ENCODE measurements at regions not wholly inside any gene's neighbourhood (a gene's known extent, or its start where the extent isn't known, plus 50 kb on each side); places are given as distances from the start of the nearest gene placed in this dataset.

DNA sequence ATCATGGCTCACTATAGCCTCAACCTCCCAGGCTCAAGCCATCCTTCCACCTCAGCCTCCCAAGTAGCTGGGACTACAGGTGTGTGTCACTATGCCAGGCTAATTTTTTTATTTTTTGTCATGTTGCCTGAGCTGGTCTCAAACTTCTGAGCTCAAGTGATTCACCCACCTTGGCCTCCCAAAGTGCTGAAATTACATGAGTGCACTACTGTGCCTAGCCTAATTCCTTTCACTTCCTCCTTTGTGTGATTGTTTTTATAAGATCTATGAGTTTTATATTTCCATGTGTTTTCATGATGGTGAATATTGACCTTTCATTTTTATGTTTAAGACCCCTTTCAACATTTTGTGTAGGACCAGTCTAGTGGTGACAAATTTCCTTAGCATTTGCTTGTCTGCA is 55.2 kb upstream of the IL12B start:
- no peak for DNase-seq

DNA sequence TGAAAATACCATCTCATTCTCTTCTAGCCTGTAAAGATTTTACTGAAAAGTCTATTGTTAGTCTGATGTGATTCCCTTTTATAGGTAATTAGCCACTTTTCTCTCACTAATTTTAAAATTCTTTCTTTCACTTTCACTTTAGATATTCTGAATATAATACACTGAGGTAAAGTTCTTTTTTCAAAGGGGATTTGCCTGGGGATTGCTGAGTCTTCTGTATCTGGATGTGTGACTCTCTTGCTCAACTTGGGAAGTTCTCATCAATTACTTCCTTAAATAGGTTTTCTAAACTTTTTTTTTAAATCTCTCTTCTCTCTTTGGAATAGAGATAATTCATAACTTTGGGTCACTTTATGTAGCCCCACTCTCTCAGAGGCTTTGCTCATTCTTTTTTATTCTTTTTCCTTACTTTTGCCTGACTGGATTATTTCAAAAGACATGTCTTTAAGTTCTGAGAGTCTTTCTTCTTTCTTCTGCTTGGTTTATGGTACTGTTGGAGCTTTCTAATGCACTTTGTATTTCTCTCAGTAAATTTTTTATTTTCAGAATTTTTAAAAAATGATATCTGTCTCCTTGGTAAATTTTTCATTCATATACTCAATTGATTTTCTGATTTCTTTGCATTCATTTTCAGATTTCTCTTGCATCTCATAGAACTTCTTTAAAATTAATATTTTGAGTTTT is 55.9 kb upstream of the IL12B start:
- no peak for DNase-seq

DNA sequence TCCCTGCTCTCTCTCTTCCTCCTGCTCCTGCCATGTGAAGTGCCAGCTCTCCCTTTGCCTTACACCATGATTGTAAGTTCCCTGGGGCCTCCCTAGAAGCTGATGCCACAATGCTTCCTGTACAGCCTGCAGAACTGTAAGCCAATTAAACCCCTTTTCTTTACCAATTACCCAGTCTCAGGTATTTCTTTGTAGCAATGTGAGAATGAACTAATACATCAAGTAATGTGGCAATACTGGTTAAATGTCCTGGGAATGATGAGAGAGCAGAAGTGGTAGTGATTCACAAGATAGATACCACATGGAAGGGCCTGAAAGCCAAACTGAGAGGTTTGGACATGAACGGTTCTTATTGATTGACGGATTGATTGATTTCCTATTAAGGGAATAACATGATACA is 62.6 kb upstream of the IL12B start:
- DNase-seq: no peak

DNA sequence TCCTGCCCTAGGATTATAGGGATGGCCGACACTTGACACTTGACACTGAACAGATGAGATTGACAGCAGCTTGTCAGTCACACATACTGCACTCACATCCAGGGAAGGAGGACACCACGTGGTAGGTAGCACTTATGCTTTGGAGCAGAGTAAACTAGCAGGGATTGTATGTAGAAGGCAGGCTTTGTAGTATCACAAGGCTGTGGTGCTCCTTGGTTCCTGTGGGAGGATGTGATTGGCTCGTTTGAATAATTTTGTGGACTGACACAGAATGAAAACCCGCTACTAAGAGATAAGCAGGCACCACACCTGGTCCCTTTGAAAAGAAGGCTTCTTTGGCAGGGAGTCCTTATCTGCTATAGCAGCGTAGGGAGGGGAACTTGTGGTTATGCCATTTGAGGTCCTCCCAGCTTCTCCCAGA is 63.6 kb upstream of the IL12B start:
- no peak for DNase-seq

DNA sequence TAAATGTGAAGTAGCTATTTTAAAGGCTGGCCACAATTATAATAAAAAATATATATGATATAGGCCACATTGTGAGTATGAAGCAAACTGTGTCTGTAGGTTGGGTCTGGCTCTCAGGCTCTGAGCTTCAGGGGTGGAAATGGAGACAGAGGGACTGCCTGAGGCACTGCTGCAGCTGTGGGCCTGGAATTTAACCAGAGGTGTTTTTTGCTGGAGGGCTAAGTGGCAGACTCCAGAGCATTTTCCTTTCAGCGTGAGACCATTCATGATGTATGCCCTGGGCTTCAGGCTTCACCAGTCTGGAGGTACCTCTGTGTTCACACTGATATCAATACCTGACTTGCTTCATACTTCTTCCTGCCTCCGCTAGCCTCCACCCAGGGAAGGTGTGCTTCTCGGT is 64.9 kb upstream of the IL12B start:
- DNase-seq: no peak

DNA sequence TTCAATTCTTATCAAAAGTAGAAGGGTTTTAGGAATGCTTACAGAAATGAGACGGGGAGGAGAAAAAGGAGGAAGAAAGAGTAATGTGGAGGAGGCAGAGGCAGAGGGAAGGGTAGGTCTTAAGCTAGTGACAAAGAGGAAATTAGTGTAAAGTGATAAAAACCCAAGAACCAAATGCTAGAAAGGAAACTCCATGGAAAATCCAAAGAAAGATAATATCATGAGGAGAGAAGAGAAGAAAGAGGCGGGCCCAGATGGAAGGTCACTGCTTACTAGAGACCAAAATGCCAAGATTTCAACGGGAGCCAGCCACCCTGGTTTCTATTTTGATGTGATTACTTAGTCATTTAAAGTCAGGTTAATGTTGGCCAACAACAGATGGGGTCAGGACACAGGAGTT is 68.6 kb upstream of the IL12B start:
- no peak for DNase-seq

DNA sequence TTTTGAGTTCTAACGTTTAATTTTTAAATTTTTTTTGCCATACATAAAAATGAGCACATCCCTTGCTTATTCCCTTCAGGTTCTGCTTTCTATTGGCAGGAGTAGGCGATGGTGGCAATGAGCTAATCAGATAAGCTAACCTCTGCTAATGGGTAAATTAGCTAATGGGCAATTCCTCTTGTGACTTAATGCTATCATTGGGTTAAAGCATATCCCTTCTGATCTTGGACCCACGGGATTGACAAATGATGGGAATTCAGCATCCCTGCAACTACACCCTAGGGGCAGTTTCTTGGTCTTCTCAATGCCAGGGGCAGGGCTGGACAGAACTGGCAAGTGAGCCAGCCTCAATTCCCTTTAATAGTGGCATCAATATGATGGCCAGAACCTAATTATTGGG is 70.2 kb upstream of the IL12B start:
- no peak for DNase-seq

DNA sequence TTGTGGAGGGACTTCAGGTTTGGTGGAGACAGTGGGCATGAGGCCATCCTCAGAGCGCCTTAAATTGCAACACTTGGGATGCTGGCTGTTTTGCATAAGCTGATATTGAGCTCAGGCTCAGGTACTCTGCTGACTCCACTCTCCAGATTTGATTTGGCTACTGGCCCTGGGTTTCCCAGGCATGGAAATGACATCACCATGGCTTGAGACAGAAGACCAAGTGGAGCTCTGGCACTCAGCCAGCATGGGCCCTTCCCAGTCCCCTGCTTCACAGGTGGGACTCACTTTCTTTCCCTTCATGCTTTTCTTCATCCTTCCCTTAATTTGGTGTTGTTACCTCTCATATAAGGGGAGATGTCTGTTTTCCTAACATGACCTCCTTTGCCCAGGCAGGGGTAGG is 72.0 kb upstream of the IL12B start:
- no peak for DNase-seq

DNA sequence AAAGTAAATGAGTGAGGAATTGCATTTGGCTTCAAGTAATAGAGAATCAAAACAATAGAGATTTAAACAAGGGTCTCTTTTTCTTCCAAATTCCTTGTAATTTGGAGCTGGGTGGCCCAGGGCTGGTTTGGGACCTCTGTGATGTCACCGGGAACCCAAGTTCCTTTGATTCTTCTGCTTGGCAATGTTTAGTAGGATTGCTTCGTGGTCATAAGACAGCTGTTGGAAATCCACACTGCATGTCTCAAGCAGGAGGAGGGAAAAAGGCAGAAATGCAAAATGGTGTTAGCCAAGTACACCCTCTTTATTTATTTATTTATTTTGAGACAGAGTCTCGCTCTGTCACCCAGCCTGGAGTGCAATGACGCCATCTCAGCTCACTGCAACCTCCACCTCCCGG is 72.6 kb upstream of the IL12B start:
- DNase-seq: no peak

DNA sequence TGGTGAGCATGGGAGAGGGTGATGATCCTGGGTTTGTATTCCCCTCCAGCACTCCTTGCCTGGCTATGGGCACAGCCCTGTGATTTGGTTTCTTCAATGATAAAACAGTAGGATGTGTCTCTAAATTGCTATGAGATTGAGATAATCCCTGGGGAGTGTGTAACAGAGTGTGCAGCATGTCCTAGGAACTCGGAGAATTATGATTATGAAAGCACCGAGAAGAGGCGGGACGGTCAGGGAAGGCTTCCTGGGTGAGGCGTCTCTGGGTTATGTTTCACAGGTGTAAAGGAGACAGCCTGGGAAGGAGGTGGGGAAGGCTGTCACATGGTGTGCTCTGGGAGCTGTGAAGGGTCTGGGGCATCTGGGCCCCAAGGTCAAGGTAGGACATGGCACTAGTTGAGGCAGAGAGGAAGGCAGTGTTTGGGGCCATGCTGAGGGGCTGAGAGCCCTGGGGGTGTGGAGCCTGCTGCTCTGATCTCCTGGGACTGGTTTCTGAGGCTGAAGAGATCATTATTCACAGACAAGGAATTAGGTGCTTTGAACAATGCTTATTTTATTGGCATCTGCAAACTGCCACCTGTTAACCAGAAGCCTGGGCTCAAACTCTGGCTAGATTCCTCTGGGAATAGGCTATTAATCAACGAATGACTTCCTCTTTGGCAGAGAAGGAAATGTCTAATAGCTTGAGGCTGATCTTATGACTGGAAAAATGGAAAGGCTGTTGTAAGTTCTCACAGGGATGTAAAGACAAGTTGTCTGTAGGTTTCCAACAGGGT is 73.8 kb upstream of the IL12B start:
- DNase-seq: no peak

DNA sequence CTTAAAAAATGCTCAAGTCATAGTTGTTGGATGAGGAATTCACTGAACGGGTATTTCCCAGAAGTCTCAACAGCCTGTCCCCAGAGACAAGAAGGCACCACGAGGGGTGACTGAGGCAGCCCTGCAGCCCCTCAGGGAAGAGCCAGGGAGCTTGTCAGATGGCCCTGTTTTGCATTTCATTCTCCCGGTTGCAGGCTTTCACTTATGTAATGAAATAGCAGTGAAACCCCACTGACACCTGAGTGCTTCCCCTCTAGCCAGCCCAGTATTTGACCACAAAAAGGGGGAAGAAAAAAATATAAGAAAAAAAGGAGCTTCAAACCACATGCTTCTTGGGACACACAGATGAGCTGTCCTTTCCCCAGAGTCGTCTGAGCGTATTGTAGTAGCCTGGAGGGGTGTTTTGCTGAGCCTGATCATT is 75.3 kb upstream of the IL12B start:
- DNase-seq: no peak

DNA sequence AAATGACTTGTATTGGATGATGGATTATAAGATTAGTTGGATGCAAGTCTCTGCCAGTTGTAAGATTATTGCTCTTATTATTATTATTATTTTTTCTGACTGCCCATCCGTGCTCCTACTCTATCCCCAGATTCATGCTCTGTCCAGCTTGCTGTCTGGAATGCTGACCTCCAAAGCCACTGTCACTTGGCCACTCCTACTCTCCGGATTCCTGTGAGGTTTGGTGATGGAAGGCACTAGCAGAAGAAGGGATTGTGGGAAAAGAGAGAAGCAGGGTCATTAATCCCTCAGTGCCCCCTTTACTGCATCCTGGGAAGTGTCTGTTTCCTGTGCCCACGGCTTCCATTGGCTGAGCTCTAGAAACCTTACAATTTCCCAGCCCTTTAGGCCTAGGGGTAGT is 76.3 kb upstream of the IL12B start:
- no peak for DNase-seq

DNA sequence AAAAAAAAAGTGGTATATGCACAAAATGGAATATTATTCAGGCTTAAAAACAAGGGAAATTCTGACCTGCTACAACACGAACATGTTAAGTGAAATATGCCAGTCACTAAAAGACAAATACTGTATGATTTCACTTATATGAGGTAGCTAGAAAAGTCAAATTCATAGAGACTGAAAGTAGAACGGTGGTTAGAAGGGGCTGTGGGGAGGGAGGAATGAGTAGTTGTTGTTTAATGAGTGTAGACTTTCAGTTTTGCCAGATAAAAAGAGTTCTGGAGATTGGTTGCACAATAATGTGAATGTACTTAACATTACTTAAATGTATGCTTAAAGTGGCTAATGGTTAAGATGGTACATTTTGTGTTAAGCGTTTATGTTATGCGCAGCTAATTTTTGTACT is 79.5 kb upstream of the IL12B start:
- no peak for DNase-seq

DNA sequence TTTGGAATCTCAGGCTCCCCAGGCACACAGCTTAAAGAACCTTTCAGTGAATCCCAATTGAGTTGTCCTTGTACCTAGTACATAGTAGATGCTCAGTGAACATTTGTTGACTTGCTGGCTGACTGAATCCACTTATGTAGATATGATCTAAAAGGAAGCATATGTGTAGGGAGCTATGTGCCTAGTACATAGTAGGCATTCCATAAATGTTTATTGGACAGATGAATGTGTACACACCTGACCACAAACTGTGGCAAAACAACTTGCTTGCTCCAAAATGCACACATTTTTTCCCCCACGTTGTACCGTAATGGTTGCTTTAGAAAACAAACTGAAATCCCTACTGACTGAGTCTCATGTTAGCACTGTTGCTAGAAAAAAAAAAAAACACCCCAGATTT is 80.2 kb upstream of the IL12B start:
- no peak for DNase-seq

DNA sequence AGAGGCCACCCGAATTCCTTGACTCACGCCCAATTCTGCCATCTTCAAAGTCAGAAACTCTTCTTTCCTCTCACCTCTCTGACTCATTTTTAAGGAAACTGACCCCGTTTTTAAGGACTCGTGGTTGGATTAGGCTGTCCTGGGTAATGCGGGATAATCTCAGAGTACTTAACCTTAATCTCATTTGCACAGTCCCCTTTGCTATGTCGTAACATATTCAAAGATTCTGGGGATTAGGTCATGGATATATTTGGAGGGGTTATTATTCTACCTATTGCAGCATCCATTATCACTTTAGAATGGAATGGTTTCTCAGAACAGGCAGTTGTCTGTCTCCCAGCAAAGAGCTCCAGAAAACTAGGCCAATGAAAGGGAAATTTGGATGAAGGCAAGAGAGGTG is 80.8 kb upstream of the IL12B start:
- DNase-seq: no peak

DNA sequence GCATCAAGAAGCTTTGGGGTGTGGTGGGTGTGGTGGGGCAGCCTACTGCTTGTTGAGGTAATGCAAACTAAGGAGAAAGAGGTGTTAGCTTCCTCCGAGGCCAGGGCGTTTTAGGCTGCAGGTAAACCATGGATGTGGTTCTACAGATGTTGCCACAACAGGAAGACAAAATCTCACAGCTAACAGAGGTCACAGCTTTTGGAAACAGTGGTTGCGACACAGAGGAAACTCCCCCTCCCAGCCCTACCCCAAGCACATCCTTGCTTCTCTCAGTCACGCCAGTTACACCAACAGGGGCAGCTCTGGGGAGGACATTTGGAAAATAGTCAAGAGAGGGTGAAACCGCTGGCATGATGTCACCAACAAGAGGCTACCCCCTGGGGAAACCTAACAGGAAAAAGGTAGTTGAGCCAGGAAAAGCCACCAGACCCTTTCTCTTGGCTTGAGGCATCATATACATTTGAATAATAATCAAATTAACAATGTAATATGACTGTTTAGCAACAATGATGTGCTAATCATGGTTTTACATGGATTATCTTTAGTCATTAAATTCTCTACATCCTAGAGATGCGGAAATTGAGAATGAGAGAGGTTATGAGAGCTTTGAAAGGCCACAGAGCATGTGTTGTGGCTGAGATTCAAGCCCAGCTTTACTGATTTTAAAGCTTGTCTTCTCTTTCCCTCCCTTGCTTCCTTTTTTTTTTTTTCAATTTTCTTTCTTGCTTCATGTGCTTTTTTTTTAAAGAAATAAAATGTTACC is 82.2 kb upstream of the IL12B start:
- peak; percentile 66 for DNase-seq

DNA sequence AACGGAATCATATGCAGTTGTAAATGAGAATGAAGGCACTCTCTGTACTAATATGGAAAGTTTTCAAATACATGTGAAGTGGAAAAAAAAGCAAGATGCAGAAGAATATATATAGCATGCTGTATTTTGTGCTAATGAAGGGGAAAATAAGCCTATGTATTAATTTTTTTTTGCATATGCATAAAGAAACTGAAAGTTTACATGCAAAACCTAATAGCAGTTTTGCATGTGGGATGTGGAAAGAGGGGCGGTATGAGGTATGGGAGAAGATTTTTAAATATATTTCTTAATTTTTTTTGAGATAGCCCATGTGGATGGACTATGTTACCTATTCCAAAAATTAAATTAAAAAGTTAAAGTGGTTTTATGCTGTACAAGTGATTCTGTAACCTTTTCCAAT is 83.7 kb upstream of the IL12B start:
- DNase-seq: no peak

DNA sequence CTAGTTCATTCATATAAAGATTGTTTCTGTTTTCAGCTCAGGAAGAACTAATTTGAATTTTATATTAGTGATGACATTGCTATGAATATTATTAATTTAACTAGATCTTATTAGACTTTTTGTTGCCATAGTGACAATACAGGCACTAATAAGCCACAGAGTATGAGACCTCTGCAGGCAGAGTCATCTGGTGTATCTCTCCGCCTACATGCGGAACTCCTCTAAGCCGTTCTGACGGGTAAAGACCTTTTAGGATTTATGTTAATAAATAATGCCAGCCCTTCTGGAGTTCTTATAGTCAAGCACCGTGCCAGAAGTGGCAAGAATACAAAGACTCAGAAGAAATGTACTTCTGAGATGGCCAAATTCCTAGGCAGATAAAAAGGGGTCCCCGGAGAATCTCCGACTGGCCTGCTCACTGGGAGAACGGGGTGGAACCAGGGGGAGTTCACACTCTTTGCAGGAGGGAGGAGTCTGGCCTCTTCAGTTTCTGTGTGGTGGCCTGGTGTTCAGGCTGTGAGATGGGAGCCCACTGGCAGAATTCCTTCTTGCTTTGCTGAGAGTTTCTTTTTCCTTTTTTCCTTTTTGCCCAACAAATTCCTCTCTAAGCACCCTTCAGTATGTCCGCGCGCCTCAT is 85.1 kb upstream of the IL12B start:
- no peak for DNase-seq

DNA sequence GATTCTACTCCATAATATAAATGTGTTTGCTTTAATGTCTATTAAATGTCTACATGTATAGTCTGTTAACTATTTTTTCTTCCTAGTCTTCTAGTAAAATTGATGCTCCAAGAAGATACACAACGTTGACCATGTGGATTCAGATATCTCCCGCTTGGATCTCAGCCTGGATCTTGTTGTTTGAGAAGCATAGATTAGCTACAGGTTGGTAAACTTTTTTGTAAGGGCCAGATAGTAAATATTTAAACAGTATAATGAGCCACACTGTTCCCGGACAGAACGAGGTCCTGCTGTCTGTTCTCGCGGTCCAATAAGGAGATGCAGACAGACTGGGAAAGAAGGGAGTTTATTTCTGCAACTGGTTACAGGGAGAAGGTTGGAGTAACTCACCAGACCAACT is 86.2 kb upstream of the IL12B start:
- DNase-seq: no peak

DNA sequence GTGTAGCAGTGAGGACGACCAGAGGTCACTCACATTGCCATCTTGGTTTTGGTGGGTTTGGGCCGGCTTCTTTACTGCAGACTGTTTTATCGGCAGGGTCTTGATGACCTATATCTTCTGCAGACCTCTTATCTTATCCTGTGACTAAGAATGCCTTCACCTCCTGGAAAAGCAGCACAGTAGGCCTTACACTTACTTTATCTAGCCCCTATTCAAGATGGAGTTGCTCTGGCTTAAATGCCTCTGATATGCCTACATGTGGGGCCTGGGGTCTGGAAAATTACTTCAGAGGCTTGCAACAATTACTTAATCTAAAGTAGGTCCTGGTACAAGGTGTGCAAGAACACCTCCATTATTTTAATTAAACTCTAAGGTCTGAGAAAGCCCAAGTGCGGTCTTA is 86.9 kb upstream of the IL12B start:
- DNase-seq: no peak

DNA sequence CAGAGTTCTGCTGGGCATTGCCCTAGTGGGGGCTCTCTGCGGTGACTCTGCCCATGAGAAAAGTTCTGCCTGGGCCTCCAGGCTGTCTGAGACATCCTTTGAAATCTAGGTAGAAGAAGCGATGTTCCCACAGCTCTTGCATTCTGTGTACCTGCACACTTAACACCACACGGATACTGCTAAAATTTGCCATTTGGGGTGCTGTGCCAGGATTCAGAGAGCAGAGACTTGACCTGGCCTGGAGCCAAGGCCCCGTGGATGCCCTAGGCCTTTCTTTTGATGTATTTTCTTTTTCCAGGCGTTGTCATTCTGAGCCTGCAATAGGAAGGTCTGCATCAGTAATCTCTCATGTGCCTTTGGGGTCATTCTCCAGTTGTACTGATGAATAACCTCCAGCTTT is 89.3 kb upstream of the IL12B start:
- no peak for DNase-seq

DNA sequence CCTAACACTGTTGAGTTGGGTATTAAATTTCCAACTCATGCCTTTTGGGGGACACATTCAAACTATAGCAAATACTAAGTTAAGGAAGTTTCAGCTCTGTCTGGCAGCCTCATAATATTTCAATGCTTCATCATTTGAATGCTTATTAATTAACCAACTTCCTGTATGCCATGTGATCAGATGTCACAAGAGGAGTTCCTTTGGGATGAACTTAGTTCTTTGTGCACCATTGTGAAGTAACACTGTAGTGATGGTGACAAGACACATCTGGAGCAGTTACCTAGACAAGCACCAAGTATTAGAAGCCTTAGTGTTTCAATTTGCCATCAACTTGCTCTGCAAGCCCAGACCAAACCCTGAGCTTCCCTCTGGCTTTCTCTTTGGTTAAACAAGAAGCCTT is 90.7 kb upstream of the IL12B start:
- no peak for DNase-seq

DNA sequence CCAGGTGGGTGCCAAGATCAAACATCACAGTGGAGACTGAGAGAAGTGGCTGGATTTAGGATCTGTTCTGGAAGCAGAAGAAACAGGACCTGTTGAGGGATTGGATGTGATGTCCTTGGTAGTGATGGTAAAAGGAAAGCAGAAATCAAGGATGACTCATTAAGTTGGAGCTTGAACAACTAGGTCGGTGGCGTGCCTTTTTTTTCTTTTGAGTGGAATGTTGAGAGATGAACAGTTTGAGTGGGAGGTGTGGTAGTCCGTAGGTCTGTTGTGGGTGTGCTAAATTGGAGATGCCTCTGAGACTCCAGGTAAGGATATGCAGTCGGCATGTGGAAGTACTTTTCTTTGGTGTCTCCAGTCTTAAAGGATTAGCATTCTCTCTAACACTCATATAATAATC is 92.1 kb upstream of the IL12B start:
- no peak for DNase-seq

DNA sequence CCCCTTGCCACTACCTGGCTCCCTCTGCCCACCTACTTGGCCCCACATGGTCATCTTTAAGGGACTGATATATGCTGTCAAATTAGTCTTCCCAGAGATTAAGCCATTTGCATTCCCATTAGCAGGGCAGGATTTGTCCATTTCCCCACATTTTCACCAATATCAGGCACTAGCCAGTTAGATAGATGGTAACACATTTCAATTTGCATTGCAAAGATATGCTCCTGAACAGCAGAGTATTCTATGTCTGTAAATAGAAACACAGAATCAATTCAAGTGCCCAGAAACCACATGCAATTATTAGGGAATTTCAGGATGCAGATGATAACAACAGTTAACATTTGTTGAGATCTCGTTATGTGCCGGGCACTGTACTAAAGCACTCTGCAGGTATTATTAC is 92.6 kb upstream of the IL12B start:
- DNase-seq: no peak
